ENCODE measurements at regions not wholly inside any gene's neighbourhood (a gene's known extent, or its start where the extent isn't known, plus 50 kb on each side); places are given as distances from the start of the nearest gene placed in this dataset.

DNA sequence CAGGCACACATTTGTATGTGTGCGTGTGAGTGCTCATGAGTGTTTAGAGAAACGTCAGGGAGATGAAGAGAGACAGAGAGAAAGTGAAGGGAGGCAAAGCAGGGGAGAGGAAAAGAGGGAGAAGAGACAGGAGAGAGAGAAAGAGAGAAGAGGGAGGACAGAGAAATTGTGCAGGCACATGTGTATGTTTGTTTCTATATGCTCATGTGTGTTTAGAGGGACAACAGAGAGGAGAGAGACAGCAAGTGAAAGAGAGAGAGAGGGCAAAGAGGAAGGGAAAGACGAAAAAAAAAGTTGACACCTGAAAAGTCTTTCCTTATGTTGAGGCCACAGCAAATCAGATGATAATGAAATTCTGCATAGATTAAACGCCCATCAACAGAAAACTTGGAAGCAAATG lies 541.1 kb downstream of the TNS1 start:
- TF ChIP-seq CTCF (IDR thresholded peaks at IDR 0.05; ENCODE audit: insufficient read depth, low read length, poor library complexity, severe bottlenecking) (no peak), EZH2phosphoT487 (conservative IDR thresholded peaks at IDR 0.05; ENCODE audit: low read length) (no peak)

Data from SU-DHL-6 (cell line).